Dermis microvascular lymphatic vessel endothelial cell (primary cell): ENCODE measurements at regions not wholly inside any gene's neighbourhood (a gene's known extent, or its start where the extent isn't known, plus 50 kb on each side); places are given as distances from the start of the nearest gene placed in this dataset.

ENCODE experiments used
- DNase-seq, 2 donors: peaks; one replicate each; pipeline versions ENCODE4 v3.0.0 to v3.0.0-alpha.2; 2010; ENCODE audit warnings: low read depth in 2 of 2

DNA sequence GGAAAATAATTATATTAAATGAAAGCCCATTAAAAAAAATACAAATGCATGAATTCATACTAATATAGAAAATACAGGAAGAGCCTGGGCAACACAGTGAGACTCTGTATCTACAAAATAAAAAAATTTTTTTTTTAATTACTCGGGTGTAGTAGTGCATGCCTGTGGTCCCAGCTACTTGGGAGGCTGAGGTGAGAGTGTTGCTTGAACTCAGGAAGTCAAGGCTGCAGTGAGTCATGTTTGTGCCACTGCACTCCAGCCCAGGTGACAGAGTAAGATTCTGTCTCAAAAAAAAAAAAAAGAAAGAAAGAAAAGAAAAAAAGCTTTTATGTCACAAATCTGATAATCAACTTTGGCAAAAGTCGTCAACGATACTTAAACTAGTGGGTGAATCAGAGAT, 80.6 kb upstream of the PLEKHA5 start:
- DNase-seq, result no peak

GRCh38 chr12:19052689-19053088, 76.8 kb upstream of the PLEKHA5 start:
- DNase-seq, result no peak

DNA sequence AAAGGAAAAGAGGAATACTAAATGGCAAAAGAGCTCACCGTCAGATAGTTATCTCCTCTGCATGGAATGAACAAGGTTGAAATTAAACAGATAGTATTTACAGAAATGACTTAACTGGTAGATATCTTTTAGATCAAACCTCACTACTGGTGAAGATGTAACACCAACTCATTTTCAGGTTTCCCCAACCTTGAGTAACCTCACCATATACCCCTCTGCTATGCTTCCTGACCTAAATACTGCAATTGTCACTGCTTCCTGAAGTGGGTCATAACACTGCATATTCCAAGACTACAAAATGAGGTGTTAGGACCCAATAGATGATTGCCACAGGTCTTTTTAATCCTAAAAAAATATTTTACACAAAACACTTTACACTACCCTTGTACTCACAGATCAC, 76.3 kb upstream of the PLEKHA5 start:
- DNase-seq, result no peak

- no peak for DNase-seq
These were observed 75.5 kb upstream of the PLEKHA5 start for GRCh38 chr12:19054035-19054434.

GRCh38 chr12:19055589-19055988, 73.9 kb upstream of the PLEKHA5 start:
- no peak for DNase-seq

DNA sequence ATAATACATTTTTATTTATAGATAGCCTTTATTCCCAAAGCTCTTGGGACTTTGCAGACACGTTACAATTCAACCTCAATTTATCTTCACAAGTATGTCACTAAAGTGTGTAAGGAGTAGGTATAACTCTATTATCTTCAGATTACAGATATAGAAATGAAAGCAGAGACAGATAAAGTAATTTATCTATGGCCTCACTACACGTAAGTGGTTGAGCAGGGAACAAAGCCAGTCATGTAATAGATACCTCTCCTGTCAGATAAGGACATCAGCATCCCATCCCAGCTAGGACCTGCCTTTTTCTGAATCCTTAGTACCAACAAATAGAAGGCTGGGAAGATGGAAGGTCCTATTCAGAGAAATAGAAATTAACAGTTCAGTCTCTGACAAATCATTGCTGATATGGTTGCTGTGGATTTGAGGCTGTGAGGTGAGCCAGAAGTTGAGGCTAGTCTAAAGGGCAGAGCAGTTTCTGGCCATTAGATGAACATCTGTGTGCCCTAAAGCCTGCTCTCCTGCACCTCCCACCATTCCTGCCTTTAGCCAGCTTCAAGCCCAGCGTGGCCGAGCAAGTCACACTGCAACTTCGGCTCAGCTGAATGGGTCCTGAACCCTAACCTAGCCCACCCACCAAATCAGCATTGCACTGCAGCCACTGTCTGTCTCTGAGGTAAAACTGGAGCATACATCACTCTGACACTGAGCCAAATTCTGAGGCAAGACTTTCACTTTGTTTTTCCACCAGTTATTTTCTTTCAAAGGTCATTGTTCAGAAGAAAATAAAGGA, 71.1 kb upstream of the PLEKHA5 start:
- DNase-seq, result no peak

- no peak for DNase-seq
These were observed 64.8 kb upstream of the PLEKHA5 start for GRCh38 chr12:19064713-19065112.

DNA sequence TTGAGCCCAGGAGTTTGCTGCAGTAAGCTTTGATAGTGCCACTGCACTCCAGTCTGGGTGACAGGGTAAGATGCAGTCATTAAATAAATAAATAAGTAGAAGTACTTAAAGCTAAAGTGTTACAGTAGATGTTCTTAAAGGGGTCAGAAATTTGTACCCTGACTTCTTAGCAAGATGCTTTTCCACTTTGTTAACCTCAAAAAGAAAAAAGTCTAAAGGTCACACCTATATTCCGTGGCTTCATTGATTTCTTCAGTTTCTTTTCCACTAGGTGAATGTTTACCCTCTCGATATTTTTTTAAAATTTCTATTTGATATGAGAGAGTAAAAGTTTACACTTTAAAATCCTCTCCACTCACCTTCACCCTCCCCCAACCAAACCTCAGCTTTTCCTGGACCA, 64.3 kb upstream of the PLEKHA5 start:
- DNase-seq, result no peak

DNA sequence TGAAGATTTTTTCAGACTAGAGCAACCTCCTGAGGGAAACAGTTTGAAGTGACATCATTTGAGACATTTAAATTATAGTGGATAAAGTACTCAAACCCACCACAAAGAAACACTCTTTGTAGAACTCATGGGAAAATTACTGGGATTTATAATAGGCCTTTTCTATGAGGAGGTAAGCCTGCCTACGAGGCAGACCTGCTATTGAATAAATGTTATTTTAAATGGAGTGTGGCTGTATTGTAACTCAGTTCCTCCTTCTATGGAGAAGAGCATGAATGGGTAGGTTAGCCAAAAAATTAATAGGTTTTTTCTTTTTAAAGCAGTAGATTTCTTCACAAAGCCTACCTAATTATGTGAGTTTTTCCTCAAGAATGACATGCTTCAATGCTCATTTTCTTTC, 63.7 kb upstream of the PLEKHA5 start:
- no peak for DNase-seq

DNA sequence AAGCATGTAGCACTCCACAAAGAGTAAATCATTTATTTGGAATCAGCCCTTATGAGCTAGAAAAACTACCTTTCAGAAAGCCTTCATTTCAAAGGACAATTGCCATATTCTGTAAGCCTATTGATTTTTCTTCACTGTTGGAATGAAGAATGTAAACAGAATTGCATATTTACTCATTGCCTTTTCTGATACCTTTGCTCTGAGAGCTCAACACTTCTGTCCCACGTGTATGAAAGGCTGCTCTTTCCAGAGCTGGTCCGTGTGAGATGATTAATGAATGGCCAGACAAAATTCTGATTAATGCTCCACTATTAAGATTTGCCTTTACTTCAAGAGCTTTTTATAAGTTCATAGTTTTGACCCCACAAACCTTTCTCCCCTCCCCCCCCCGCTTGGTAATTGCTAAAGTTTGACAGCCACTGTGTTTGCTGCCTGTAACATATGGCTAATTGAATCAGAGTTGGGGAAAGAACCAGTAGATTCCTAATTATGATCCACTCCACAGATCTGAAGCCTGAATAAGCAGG, 63.0 kb upstream of the PLEKHA5 start:
- DNase-seq, result no peak

GRCh38 chr12:19068137-19068536, 61.4 kb upstream of the PLEKHA5 start:
- no peak for DNase-seq

DNA sequence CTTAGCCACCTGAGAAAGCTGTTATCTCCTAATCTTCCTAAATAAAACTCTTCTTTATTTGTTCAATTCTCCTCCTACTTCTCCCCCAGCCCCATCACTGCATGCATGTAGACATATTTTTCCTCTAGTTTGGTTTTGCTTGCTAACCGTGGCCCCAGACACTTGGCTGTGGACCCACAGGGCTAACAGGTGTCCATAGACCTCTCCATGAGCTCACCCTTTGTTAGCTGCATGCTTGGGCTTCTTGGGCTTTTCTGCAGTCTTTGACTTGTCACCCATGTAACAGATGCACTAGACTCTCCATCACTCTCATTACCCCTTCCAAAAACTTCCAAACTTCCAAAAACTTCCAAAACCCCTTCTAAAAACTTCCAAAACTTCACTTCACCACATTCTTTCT, 59.2 kb upstream of the PLEKHA5 start:
- no peak for DNase-seq

GRCh38 chr12:19074700-19075099, 54.8 kb upstream of the PLEKHA5 start:
- DNase-seq, result no peak

DNA sequence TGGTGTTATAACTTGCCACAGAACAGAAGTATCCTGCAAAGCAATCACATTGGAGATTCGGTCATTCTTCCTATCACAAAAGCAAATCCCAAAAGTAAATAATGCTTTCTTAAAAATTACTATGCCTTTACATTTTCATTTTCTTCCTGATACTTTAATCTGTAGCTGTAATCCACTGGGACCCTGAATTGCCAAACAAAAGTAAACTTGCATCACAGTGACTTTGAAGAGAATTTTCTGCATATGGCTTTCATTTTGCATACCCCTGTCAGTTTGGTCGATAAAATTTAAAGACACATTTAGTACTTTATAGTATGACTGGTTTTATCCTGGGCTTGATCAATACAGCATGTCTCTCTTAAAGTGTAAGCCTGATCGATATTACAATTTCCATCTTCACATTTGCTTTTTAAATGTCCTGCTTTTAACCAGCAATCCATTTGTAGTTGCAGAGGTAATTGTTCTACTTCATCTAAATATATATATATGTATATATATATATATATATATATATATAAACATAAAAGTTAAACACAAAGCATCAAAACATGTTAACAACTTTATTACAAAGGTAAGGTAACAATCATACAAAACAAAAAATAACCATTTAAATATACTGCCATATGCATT, 53.7 kb upstream of the PLEKHA5 start:
- DNase-seq, result no peak
